ENCODE measurements at regions not wholly inside any gene's neighbourhood (a gene's known extent, or its start where the extent isn't known, plus 50 kb on each side); places are given as distances from the start of the nearest gene placed in this dataset.
"Not testable (repeated sequence)": the region's sequence is repeated elsewhere in the genome, so short reads cannot be mapped to it uniquely, and the experiment has no call there.

GRCh38 chr5:54393007-54393406 lies 62.5 kb upstream of the HSPB3 start:
- not testable (repeated sequence) for TF ChIP-seq CTCF (IDR thresholded peaks at IDR 0.05; ENCODE audit: poor library complexity); EZH2 (IDR thresholded peaks at IDR 0.05; ENCODE audit: borderline replicate concordance)
